Esophagus muscularis mucosa (tissue), 4 donors: ENCODE measurements at regions not wholly inside any gene's neighbourhood (a gene's known extent, or its start where the extent isn't known, plus 50 kb on each side); places are given as distances from the start of the nearest gene placed in this dataset.

ENCODE experiments used
- DNase-seq: peaks from one replicate; pipeline ENCODE4 v3.0.0-alpha.2; 2017; ENCODE audit errors: extremely low spot score
- H3K27ac ChIP-seq, 4 donors: fragments of 200-600 bp; sonication (generic); replicated peaks in 1 of 4; 1 replicate in 3 of 4; 2 replicates in 1 of 4; pipeline ENCODE4 v1.5.1; 2016 to 2019; ENCODE audit warnings: mild to moderate bottlenecking in 1 of 4
- H3K27me3 ChIP-seq, 4 donors: fragments of 200-600 bp; sonication (generic); one replicate each; pipeline versions ENCODE4 v1.5.1 to v1.6.0; 2016 to 2019
- H3K36me3 ChIP-seq, 4 donors: fragments of 200-600 bp; sonication (generic); one replicate each; pipeline ENCODE4 v1.5.1; 2016 to 2019
- H3K4me1 ChIP-seq, 4 donors: fragments of 200-600 bp; sonication (generic); one replicate each; pipeline ENCODE4 v1.5.1; 2016 to 2019
- H3K4me3 ChIP-seq, 4 donors: fragments of 200-600 bp; sonication (generic); 1 replicate in 2 of 4; 2 replicates in 2 of 4; pipeline ENCODE4 v1.5.1; 2016 to 2019; ENCODE audit warnings: mild to moderate bottlenecking in 4 of 4, moderate library complexity in 1 of 4
- H3K9me3 ChIP-seq, 4 donors: fragments of 200-600 bp; sonication (generic); 1 replicate in 3 of 4; 2 replicates in 1 of 4; pipeline ENCODE4 v1.5.1; 2016 to 2019
- CTCF ChIP-seq, 3 experiments: fragments of 200-600 bp in 2 of 3; fragments of 450-650 bp in 1 of 3; sonication (generic) in 2 of 3; IDR thresholded peaks; one replicate each; pipeline ENCODE4 v1.5.1; 2017 to 2019; ENCODE audit warnings: antibody characterized with exemption in 3 of 3, mild to moderate bottlenecking in 2 of 3, moderate library complexity in 1 of 3
- EP300 ChIP-seq: sonication (generic); formaldehyde crosslinking; IDR thresholded peaks from one replicate; pipeline ENCODE4 v1.6.1; 2017; ENCODE audit warnings: antibody characterized with exemption
- POLR2A ChIP-seq: fragments of 450-650 bp; IDR thresholded peaks from one replicate; pipeline ENCODE4 v1.6.1; 2017; ENCODE audit warnings: antibody characterized with exemption, moderate library complexity, mild to moderate bottlenecking, low read depth
- POLR2AphosphoS5 ChIP-seq, 2 donors: sonication (generic); formaldehyde crosslinking; IDR thresholded peaks; one replicate each; pipeline ENCODE4 v1.6.1; 2017; ENCODE audit warnings: antibody characterized with exemption in 2 of 2
- WGBS: methylation state at CpG from one replicate; pipeline ENCODE4 v1.1.5; 2018; 5-methylcytosine and 5-hydroxymethylcytosine counted together
- intact Hi-C: fragments of 100-400 bp; cut with DNase I; formaldehyde crosslinking; loops from one replicate; pipeline ENCODE4 v1.15.1; 2023

DNA sequence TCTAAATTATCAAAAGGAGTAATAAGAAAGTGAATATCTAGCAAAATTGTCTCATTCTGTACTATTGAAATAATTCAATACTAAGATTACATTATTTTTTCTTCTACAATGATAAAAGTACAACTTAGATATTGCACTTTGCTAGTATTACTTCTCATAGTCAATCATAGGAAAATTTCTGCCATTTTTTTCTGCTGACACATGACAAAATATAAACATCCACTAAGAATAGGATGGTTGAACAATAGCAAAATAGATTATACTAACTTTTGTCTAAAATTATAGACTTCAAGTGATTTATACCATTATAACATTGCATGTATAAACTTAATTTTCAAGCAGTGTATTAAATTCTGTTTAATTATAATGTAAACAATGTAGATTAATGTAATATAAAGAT lies 540.2 kb downstream of the PDHA2 start:
- H3K4me3 ChIP-seq = no peak overlapping the region
- no peak overlapping the region for H3K27ac ChIP-seq
- H3K4me1 ChIP-seq = no peaks in the 10 kb centered on the region
- DNase-seq = no peak
- H3K36me3 ChIP-seq = no peaks in the 10 kb centered on the region
- intact Hi-C loops = no loop called here
- H3K27me3 ChIP-seq = no peaks in the 10 kb centered on the region
- no peaks in the 10 kb centered on the region for H3K9me3 ChIP-seq
- no peak for TF ChIP-seq POLR2A
- no peak for TF ChIP-seq EP300
- no peak for TF ChIP-seq CTCF (IDR thresholded peaks at IDR 0.05)
- no peak for TF ChIP-seq POLR2AphosphoS5 (IDR thresholded peaks at IDR 0.05)

- H3K4me1 ChIP-seq = no peaks in the 10 kb centered on the region
These were observed 543.5 kb downstream of the PDHA2 start for GRCh38 chr4:96383349-96383748.

DNA sequence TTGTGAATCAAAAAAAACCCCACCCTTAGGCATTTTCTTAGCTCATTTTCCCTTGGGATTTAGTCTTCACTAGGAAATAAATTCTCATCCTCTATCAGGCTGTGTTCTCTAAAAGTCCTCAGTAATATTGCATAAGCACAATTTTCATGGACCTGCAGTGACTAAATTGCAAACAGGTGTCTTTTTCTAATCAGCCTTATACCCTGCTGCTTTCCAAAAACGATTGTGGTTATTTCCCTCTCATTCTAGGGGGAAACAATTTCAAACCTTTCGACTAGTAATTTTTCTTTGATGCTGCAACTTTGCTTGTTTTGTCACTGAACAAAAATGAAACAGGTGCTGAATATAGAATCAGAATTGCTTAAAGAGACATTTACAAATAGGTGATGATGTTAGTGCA lies 549.9 kb downstream of the PDHA2 start:
- H3K4me1 ChIP-seq = no peaks in the 10 kb centered on the region
- WGBS = 67% methylated on average over 2 of the region's 2 CpGs
- no peak overlapping the region for H3K27ac ChIP-seq
- DNase-seq = no peak
- intact Hi-C loops = no loop called here
- no peaks in the 10 kb centered on the region for H3K9me3 ChIP-seq
- H3K36me3 ChIP-seq = no peaks in the 10 kb centered on the region
- no peak overlapping the region for H3K4me3 ChIP-seq
- TF ChIP-seq POLR2AphosphoS5 (IDR thresholded peaks at IDR 0.05) = no peak
- TF ChIP-seq EP300 = no peak
- no peak for TF ChIP-seq CTCF (IDR thresholded peaks at IDR 0.05)
- TF ChIP-seq POLR2A = no peak
- H3K27me3 ChIP-seq = no peaks in the 10 kb centered on the region

More at GRCh38 chr4:96383349-96383748, 543.5 kb downstream of the PDHA2 start:
- intact Hi-C loops = no loop called here
- Histone ChIP-seq H3K4me3 (no peak overlapping the region), H3K36me3 (no peaks in the 10 kb centered on the region), H3K27me3 (no peaks in the 10 kb centered on the region), H3K27ac (no peak overlapping the region), H3K9me3 (no peaks in the 10 kb centered on the region)
- no peak for DNase-seq
- TF ChIP-seq EP300 (no peak), POLR2AphosphoS5 (IDR thresholded peaks at IDR 0.05) (no peak), CTCF (IDR thresholded peaks at IDR 0.05) (no peak), POLR2A (no peak)

DNA sequence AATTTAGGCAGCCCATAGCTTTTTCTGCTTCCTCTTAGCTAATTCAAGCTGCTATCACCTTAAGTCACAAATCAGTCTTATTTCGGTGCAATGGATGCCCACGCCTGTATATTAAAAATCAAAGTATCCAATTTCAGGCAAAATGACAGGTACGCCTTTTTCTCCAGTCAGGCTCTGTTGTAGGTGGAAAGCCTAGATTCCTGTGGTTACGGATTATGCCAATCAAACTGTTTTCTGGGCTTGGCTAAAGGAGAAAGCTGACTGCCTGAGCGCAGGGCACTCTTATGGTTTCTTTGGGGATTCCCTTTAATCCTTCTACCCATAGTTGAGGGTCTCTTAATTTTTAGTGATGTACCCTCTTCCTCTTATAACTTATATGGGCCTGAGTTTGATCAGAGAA lies 550.5 kb downstream of the PDHA2 start:
- 68% methylated on average over 5 of the region's 5 CpGs for WGBS
- TF ChIP-seq EP300 = no peak
- TF ChIP-seq POLR2AphosphoS5 (IDR thresholded peaks at IDR 0.05) = no peak
- TF ChIP-seq POLR2A = no peak
- TF ChIP-seq CTCF (IDR thresholded peaks at IDR 0.05) = no peak
- Histone ChIP-seq H3K4me3 (no peak overlapping the region), H3K27ac (no peak overlapping the region), H3K27me3 (no peaks in the 10 kb centered on the region), H3K36me3 (no peaks in the 10 kb centered on the region), H3K4me1 (no peaks in the 10 kb centered on the region), H3K9me3 (no peaks in the 10 kb centered on the region)
- intact Hi-C loops = no loop called here
- no peak for DNase-seq

DNA sequence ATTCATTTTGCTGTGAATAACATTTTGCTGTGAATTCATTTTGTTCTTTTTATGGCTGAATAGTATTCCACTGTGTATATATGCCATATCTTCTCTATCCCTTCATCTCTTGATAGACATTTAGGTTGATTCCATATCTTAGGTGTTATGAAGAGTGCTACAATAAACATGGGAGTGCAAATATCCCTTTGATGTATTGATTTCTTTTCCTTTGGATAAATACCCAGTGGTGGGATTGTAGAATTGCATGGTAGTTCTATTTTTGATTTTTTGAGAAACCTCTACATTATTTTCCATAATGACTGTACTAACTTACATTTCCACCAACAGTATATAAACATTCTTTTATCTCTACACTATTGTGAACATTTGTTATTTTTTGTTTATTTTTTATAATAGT lies 555.9 kb downstream of the PDHA2 start:
- Histone ChIP-seq H3K27ac (no peak overlapping the region), H3K4me1 (no peaks in the 10 kb centered on the region), H3K9me3 (no peaks in the 10 kb centered on the region), H3K36me3 (no peaks in the 10 kb centered on the region), H3K4me3 (no peak overlapping the region), H3K27me3 (no peaks in the 10 kb centered on the region)
- no peak for TF ChIP-seq CTCF (IDR thresholded peaks at IDR 0.05)
- no peak for TF ChIP-seq EP300
- TF ChIP-seq POLR2AphosphoS5 (IDR thresholded peaks at IDR 0.05) = no peak
- TF ChIP-seq POLR2A = no peak
- intact Hi-C loops = no loop called here
- no peak for DNase-seq
